Heart right ventricle (tissue), 16 donors: ENCODE measurements at regions not wholly inside any gene's neighbourhood (a gene's known extent, or its start where the extent isn't known, plus 50 kb on each side); places are given as distances from the start of the nearest gene placed in this dataset.
A peak's percentile ranks its signal among the peaks of the same experiment; 100 is the strongest.

Source experiments
- ATAC-seq, 8 donors: fragments of 200-7000 bp; cut with Tn5 transposase; one replicate each; pipeline ENCODE4 v1.9.1; 2020; ENCODE audit warnings: mild to moderate bottlenecking in 8 of 8, moderate library complexity in 8 of 8, moderate number of reproducible peaks in 1 of 8
- DNase-seq, 2 donors: peaks; one replicate each; pipeline ENCODE4 v3.0.0-alpha.2; 2020
- H3K27ac ChIP-seq, 10 donors: fragments of 200-600 bp; sonication (generic) in 2 of 10; one replicate each; pipeline versions ENCODE4 v1.5.0 to v1.8.0; 2020 to 2022; ENCODE audit warnings: mild to moderate bottlenecking in 3 of 10
- H3K27me3 ChIP-seq, 7 donors: fragments of 200-600 bp; one replicate each; pipeline ENCODE4 v1.8.0; 2021 to 2022; ENCODE audit warnings: mild to moderate bottlenecking in 2 of 7
- H3K36me3 ChIP-seq, 9 donors: fragments of 200-600 bp; sonication (generic) in 1 of 9; one replicate each; pipeline versions ENCODE4 v1.5.0 to v1.8.0; 2020 to 2022; ENCODE audit warnings: mild to moderate bottlenecking in 2 of 9
- H3K4me1 ChIP-seq, 9 donors: fragments of 200-600 bp; sonication (generic) in 1 of 9; one replicate each; pipeline versions ENCODE4 v1.5.0 to v1.8.0; 2020 to 2022; ENCODE audit warnings: mild to moderate bottlenecking in 4 of 9
- H3K4me3 ChIP-seq, 10 donors: fragments of 200-600 bp; sonication (generic) in 2 of 10; one replicate each; pipeline versions ENCODE4 v1.5.0 to v1.8.0; 2020 to 2022; ENCODE audit warnings: mild to moderate bottlenecking in 7 of 10, moderate library complexity in 2 of 10
- H3K9me3 ChIP-seq, 11 donors: fragments of 200-600 bp in 10 of 11; sonication (generic) in 2 of 11; one replicate each; pipeline versions ENCODE4 v1.5.0 to v1.8.0; 2013 to 2022; ENCODE audit warnings: mild to moderate bottlenecking in 2 of 11, control low read depth in 1 of 11, moderate library complexity in 1 of 11
- CTCF ChIP-seq, 9 donors: fragments of 200-600 bp; sonication (generic) in 2 of 9; IDR thresholded peaks; one replicate each; pipeline versions ENCODE4 v1.5.0 to v1.8.0; 2021 to 2022; ENCODE audit warnings: antibody characterized with exemption in 9 of 9, mild to moderate bottlenecking in 5 of 9, moderate library complexity in 1 of 9
- WGBS, 2 donors: extraction: QIAGEN DNeasy Blood & Tissue Kit; methylation state at CpG; one replicate each; pipeline ENCODE4 v1.1.7; 2013; ENCODE audit warnings: inconsistent platforms in 1 of 2; 5-methylcytosine and 5-hydroxymethylcytosine counted together
- intact Hi-C, 10 donors: fragments of 100-400 bp; cut with DNase I; formaldehyde crosslinking; loops; one replicate each; pipeline versions ENCODE4 v1.11.1 to v1.14.2; 2022
- donor health status: Arrhythmogenic right ventricular cardiomyopathy.
- donor health status: ischemic (EF 13 %, LVEDD 7.1; RV severe dilation, severe dysfunction).
- donor health status: healthy with polysubstance abuse.
- donor health status: DM: no; HTN: yes; CAD: no.
- donor health status: DM: no; HTN: no; CAD: no.
- donor health status: ischemic (EF 25% LVEDD 6.9; RV normal size, moderate dysfunction).
- donor health status: ischemic (EF 25% LVEDD 5.7; RV mildly dilated, moderate dysfunction).
- donor health status: healthy.
- donor health status: DM: yes; HTN: yes; CAD: no.
- donor health status: Ischemic cardiomyopathy.
- donor health status: ischemic (EF 35%, LVEDD 5.7; RV mildly dilated, moderate dysfunction).
- donor health status: nonischemic (EF 11% LVEDD 7.7; RV severe dilation, severe dysfunction).
- donor health status: DM: yes; HTN: yes; CAD: no.
- donor health status: PGD.
- donor health status: ischemic (EF 29% LVEDD 5.4; RV normal size, mild dysfunction).
- donor health status: nonischemic (EF 23%, LVEDD 6.1; RV moderate dilation, normal function).

- H3K4me1 ChIP-seq, result peaks cover 0 to 41% (median 8%) of the 10 kb centered on the region in 9 donors
- intact Hi-C loops, result no loop called here
- DNase-seq, result no peak
- H3K4me3 ChIP-seq, result no peak overlapping the region
- peak in 1 of 8 donors; percentile 37 for ATAC-seq
- H3K36me3 ChIP-seq, result no peaks in the 10 kb centered on the region
- peak overlapping the region in 5 of 10 donors; percentile 1 to 39 (median 28) for H3K27ac ChIP-seq
- no peaks in the 10 kb centered on the region for H3K27me3 ChIP-seq
- no peak for TF ChIP-seq CTCF (IDR thresholded peaks at IDR 0.05)
- peaks cover 0 to 8% (median 0%) of the 10 kb centered on the region in 11 donors for H3K9me3 ChIP-seq
- WGBS, 2 donors, result 48 to 49% methylated on average over 2 of the region's 2 CpGs
Observed at GRCh38 chr6:11412011-11412424, 125.5 kb upstream of the TMEM170B start.

GRCh38 chr6:11411593-11411992, 126.0 kb upstream of the TMEM170B start:
- ATAC-seq (peak in 1 of 8 donors; percentile 31), DNase-seq (no peak)
- Histone ChIP-seq H3K27me3 (no peaks in the 10 kb centered on the region), H3K9me3 (peaks cover 0 to 4% (median 0%) of the 10 kb centered on the region in 11 donors), H3K36me3 (no peaks in the 10 kb centered on the region), H3K27ac (peak overlapping the region in 4 of 10 donors; percentile 1 to 39 (median 18)), H3K4me3 (no peak overlapping the region), H3K4me1 (peaks cover 0 to 41% (median 8%) of the 10 kb centered on the region in 9 donors)
- 65 to 69% methylated on average over 3 of the region's 3 CpGs for WGBS, 2 donors
- intact Hi-C loops, result no loop called here
- no peak for TF ChIP-seq CTCF (IDR thresholded peaks at IDR 0.05)

GRCh38 chr6:11410539-11411307, 126.8 kb upstream of the TMEM170B start:
- intact Hi-C loops, result no loop called here
- no peak for TF ChIP-seq CTCF (IDR thresholded peaks at IDR 0.05)
- Histone ChIP-seq H3K4me1 (peaks cover 0 to 41% (median 8%) of the 10 kb centered on the region in 9 donors), H3K9me3 (no peaks in the 10 kb centered on the region), H3K27ac (no peak overlapping the region), H3K36me3 (no peaks in the 10 kb centered on the region), H3K4me3 (no peak overlapping the region), H3K27me3 (no peaks in the 10 kb centered on the region)
- ATAC-seq (no peak), DNase-seq (no peak)
- WGBS, 2 donors, result 62% methylated on average over 4 of the region's 4 CpGs

GRCh38 chr6:11409371-11409770, 128.2 kb upstream of the TMEM170B start:
- TF ChIP-seq CTCF (IDR thresholded peaks at IDR 0.05), result no peak
- H3K4me3 ChIP-seq, result no peak overlapping the region
- H3K4me1 ChIP-seq, result peaks cover 0 to 49% (median 8%) of the 10 kb centered on the region in 9 donors
- DNase-seq (no peak), ATAC-seq (no peak)
- no peaks in the 10 kb centered on the region for H3K36me3 ChIP-seq
- H3K27ac ChIP-seq, result no peak overlapping the region
- H3K9me3 ChIP-seq, result no peaks in the 10 kb centered on the region
- intact Hi-C loops, result no loop called here
- H3K27me3 ChIP-seq, result no peaks in the 10 kb centered on the region
